Stomach (tissue), 4 donors: ENCODE measurements at regions not wholly inside any gene's neighbourhood (a gene's known extent, or its start where the extent isn't known, plus 50 kb on each side); places are given as distances from the start of the nearest gene placed in this dataset.

Source experiments
- CTCF ChIP-seq, 7 experiments: fragments of 450-650 bp in 4 of 7; fragments of 200-600 bp in 3 of 7; sonication (generic) in 3 of 7; IDR thresholded peaks; one replicate each; pipeline ENCODE4 v1.5.1; 2016 to 2019; ENCODE audit warnings: antibody characterized with exemption in 7 of 7, control low read depth in 2 of 7, mild to moderate bottlenecking in 1 of 7
- POLR2A ChIP-seq, 4 donors: fragments of 450-650 bp; IDR thresholded peaks; one replicate each; pipeline ENCODE4 v1.6.1; 2016; ENCODE audit warnings: antibody characterized with exemption in 4 of 4, control low read depth in 2 of 4, mild to moderate bottlenecking in 1 of 4, moderate library complexity in 1 of 4
- POLR2AphosphoS5 ChIP-seq, 3 donors: sonication (generic); formaldehyde crosslinking; IDR thresholded peaks; one replicate each; pipeline ENCODE4 v1.6.1; 2016; ENCODE audit warnings: antibody characterized with exemption in 3 of 3

- no peak for TF ChIP-seq POLR2A (IDR thresholded peaks at IDR 0.05)
- no peak for TF ChIP-seq CTCF (IDR thresholded peaks at IDR 0.05)
- no peak for TF ChIP-seq POLR2AphosphoS5 (IDR thresholded peaks at IDR 0.05)
Measured at GRCh38 chr7:119556436-119556835, 716.5 kb upstream of the KCND2 start.
